SK-N-MC (cell line): ENCODE measurements at regions not wholly inside any gene's neighbourhood (a gene's known extent, or its start where the extent isn't known, plus 50 kb on each side); places are given as distances from the start of the nearest gene placed in this dataset.
A peak's percentile ranks its signal among the peaks of the same experiment; 100 is the strongest.

Experiments used
- EZH2 ChIP-seq: fragments of 200-600 bp; sonication (generic); IDR thresholded peaks from one replicate; pipeline ENCODE4 v1.6.1; 2017; ENCODE audit warnings: antibody characterized with exemption
- FOXP2 ChIP-seq: optimal IDR thresholded peaks from 2 replicates; pipeline ENCODE3; 2011; ENCODE audit warnings: mild to moderate bottlenecking, moderate library complexity; ENCODE audit not compliant: insufficient read depth; ENCODE audit errors: extremely low read length, control extremely low read depth
- POLR2AphosphoS5 ChIP-seq: IDR thresholded peaks from 2 replicates; pipeline ENCODE4 v1.6.1; 2012; ENCODE audit warnings: mild to moderate bottlenecking, low read depth, low read length, borderline replicate concordance

DNA sequence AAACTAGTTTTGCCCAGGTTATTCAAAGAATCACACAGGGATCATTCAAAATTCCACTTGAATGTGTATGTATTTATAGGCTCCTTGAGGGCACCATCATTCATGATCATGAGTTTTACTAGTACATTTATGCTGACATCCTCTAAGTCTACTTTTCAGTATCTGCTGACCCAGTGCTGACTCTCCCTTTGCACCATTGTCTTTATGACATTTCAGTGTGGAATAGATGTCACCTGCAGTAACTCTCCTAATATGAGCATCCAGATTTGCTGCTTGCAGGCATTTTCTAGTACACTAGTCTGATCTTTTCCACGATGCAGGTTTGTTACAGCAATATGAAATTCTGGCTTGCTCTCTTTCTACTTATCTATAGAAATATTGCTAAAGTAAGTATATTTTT is 1603.5 kb downstream of the SI start:
- TF ChIP-seq EZH2 (no peak), POLR2AphosphoS5 (peak; percentile 46; the same call in 1 of the 2 replicates), FOXP2 (no peak)
